Stimulated activated CD4-positive, alpha-beta T cell treated with anti-CD3 and anti-CD28 coated beads, Interleukin-12 subunit alpha, Interleukin-12 subunit beta, amount 100 ng/mL, for 24 hours (primary cell): ENCODE measurements at regions not wholly inside any gene's neighbourhood (a gene's known extent, or its start where the extent isn't known, plus 50 kb on each side); places are given as distances from the start of the nearest gene placed in this dataset.
A peak's percentile ranks its signal among the peaks of the same experiment; 100 is the strongest.
"Not testable (repeated sequence)": the region's sequence is repeated elsewhere in the genome, so short reads cannot be mapped to it uniquely, and the experiment has no call there.

ENCODE experiments used
- DNase-seq, 2 experiments: peaks; one replicate each; pipeline ENCODE4 v3.0.0-alpha.2; 2020; ENCODE audit warnings: low read depth in 2 of 2

DNA sequence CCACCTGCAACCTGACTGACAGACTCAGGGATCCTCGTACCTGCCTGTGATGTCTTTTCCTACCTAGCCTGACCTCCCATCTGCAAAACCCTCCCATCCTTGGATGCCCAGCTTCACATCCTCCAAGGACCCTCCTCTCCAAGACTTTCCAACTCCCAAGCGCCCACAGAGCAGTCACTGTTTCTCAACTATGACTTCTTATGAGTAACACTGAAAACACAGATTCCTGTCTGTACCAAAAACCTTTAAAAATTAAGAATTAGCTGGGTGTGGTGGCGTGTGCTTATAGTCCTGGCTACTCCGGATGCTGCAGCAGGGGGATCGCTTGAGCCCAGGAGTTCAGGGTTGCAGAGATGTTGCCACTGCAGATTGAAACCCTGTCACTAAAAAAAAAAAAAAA is 181.9 kb downstream of the PSMG1 start:
- DNase-seq: no peak

DNA sequence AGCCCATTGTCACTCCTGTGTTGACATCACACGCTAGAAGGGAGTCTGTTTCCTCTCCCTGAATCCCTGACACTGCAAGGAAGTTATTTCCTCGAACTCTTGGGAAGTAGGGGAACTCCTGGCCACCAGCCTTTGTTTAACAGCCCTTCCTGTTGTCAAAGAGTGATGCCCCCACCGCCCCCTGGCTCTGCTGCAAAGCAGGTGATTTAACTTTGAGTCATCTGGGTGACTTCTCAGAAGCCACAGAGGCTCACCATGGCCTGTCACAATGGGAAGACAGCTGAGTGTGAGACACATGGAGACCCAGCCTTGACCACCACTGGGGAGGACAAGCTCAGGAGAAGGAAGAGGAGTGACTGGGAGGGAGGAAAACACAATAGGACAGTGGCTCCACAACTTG is 182.8 kb downstream of the PSMG1 start:
- no peak for DNase-seq

DNA sequence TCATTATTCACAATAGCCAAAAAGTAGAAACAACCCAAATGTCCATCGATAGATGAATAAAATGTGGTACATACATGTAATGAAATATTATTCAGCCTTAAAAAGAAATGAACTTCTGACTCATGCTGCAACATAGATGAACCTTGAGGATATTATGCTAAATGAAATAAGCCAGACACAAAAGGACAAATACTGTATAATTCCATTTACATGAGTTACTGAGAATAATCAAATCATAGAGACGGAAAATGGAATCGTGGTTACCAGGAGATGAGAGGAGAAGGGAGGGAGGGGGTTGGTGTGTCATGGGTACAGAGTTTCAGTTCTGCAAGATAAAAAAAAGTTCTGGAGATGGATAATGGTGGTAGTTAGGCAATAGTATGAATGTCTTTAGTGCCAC is 184.1 kb downstream of the PSMG1 start:
- no peak for DNase-seq

DNA sequence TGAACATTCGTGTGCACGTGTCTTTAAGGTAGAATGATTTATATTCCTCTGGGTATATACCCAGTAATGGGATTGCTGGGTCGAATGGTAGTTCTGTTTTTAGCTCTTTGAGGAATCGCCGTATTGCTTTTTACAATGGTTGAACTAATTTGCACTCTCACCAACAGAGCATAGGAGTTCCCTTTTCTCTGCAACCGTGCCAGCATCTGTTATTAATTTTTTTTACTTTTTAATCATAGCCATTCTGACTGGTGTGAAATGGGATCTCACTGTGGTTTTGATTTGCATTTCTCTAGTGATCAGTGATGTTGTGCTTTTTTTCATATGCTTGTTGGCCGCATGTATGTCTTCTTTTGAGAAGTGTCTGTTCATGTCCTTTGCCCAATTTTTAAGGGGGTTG is 185.0 kb downstream of the PSMG1 start:
- DNase-seq: not testable (repeated sequence)

DNA sequence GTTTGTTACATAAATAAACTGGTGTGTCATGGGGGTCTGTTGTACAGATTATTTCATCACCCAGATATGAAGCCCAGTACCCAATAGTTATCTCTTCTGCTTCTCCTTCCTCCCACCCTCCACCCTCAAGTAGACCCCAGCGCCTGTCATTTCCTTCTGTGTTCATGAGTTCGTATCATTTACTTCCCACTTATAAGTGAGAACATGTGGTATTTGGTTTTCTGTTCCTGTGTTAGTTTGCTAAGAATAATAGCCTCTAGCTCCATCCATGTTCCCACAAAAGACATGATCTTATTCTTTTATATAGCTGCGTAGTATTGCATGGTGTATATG is 185.4 kb downstream of the PSMG1 start:
- not testable (repeated sequence) for DNase-seq

DNA sequence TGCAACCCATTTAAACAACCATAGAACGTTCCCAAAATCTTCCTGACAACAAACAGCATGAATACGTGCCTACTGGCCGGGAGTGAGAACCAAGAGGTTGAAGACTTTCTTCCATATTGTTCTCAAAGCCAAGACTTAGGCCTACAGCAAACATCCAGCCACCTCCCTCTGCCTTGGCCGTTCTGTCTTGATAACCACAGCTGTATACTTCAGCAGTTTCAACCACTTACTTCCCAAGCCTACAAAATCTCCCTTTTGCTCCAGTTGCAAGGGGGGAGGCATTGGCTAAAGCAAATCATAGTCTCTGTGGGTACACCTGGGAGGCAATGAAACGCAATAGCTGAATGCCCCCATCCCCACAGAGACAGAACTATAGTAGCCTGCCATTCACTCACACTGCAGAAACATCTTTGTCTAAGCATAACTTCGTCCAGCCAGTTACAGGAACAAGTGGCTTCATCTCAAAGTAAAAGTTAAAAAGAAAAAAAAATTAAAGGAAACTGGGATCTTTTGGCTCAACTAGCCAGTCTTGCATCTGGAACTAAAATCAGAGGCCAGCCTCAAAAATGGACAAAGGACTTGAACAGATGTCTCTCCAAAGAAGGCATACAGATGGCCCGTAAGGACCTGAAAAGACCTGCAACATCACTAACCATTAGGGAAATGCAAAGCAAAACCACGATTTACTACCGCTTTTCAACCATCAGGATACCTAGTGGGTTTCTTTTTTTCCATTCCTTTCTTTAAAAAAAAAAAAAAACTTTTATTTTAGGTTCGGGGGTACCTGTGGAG is 186.0 kb downstream of the PSMG1 start:
- DNase-seq: no peak

DNA sequence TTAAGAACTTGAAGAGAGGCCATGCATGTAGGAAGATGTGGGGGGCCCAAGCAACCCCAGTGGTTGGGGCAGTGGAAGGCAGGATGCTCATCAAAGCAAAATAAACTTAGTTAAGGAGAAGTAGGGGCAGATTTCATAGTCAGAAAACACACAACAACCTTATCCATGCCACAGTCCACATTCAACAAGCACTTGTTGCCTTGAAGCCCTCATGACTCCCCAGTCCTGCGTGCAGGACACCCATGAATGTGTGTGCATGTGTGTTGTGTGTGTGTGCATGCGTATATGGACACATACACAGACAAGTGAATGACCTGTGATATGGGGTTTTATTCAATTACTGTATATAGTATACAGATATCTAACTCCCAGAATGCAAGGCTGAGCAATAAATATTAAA is 186.9 kb downstream of the PSMG1 start:
- DNase-seq: no peak

DNA sequence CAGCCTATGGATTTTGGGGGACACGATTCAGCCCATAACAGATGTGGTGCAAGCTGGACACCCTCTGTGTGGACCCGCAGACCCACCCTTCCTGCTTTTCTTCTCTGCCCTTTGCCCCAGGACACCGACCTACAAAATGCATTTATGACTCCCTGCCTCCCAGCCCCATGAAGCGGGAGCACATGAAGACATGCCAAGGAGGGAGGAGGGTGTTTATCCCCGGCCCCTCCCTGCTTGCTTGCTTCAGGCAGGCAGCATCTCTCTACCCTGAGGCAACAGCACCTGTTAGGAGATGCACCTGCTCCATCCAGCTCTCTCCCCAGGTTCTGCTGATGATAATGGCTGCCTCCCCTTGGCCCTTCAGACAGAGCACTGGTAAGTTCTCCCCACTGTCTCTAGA is 187.5 kb downstream of the PSMG1 start:
- no peak for DNase-seq

DNA sequence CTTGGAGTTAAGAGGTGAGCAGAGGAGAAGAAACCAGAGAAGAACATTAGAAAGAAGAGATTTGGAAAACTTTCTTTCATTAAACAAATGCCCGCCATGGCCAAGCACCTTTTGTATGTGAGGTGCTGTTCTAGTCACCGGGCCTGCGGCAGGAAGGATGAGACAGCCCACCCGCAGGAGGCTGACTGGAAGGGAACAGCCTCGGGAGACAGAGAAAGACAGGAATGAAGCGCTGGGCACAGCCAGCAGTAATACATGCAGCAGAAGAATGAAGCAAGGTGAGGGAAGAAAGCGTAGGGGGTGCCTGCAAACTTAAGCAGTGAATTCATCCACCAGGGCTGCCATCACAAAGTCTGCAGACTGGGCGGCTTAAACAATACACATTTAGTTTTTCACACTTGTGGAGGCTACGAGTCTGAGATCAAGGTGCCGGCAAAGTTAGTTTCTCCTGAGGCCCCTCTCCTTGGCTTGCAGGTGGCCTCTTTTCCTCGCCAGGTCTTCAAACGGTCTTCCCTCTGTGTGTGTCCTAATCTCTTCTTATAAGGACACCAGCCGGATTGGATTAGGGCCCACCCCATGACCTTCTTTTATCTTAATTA is 188.1 kb downstream of the PSMG1 start:
- DNase-seq: no peak

DNA sequence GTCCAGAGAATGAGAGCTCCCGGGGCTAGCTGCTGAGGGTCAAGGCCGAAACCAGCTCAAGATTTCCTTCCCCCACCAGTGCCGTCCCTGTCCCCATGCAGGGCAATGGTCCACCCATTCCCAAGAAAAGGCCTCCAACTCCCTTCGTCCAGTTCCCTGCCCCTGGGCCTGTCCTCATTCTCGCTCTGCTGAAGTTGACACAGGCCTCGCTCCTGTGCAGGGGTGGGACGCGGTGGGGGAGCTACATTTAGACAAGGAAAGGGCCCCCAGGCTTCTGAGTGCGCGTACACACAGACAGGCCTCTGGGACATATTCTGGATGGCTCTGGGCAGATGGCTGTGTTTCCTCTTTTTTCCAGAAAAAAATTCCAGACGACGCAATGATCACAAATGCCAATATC is 188.3 kb downstream of the ETS2 start:
- no peak for DNase-seq

DNA sequence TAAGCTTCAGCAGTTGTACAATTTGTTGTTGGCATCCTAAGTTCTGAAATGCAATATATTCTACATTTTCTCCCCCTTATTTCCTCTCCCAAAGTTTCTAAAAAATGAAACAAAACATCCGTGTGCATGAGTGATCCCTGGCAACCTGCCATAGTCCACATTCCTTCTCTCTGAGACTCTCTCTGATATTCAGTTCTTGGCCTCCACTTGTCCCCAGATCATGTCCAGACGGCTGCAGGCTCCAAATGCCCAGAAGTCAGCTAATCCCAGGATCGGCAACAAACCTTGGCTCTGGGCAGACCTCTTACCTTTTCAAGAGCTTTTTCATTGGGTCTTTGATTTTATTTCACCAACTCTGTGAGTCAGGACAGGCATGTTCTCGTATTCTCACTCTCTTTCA is 187.8 kb downstream of the ETS2 start:
- no peak for DNase-seq

DNA sequence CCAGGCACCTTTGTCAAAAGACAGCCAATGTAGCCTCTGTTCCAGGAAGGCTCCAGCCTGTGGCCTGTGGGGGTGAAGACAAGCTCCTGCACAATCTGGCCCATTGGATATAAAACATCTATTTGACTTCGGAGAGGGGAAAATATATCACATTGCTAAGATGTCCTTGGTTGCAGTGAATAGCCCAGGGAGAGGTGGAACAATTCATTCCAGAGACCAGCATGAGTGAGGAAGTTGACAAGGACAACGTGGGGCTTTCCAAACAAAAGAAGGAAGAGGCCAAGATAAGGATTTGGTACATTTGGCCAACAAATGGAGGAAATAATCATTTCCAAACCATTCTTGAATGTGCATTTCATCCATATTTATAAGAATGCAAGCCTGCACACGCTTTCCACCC is 187.0 kb downstream of the ETS2 start:
- no peak for DNase-seq

DNA sequence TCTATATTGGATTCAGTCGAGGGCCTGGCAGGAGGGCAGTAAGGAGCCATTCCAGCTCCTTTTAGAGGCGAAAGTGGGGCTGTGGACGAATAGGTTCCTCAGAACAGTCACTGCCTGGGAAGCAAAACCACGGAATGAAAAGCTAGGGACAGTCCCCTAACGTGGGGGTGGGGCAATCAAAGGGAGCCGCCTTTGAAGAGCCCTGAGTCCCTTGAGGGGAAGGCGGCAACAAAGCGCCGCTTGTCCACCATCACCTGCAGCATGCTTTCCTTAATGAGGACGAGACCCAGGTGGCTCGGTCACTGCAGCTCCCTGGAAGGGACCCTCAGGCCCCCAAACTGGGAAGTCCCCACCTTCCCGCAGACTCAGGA is 184.7 kb downstream of the ETS2 start:
- DNase-seq: no peak

DNA sequence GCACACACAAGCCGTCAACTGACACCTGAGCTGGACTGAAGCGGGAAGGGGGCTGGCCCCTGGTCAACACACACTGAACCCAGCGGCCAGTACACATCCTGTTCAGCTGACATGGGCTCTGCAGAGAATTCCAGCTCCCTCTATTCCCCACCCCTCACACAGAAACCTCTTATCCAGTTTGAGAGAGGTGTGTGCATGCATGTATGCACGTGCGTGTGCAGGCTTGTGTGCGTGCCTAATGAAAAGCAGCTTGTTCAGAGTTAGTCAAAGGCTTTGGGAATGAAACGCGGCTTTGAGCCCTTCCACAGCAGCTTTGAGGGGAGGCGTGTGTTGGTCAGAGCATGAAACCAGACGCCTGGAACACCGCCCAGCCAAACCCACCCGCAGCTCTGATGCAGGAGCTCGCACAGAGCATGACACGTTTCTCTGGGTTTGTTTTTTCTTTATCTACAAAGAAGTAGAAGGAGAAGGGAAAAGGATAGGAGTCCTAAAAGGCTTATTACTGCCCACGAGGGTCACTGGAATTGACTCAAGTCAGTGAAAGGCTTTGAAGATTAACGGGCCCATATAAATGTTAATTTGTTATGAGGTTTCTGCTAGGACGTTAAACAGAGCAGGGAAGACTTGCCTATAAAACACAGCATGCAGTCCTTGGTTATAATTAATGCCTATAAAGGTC is 184.2 kb downstream of the ETS2 start:
- no peak for DNase-seq

DNA sequence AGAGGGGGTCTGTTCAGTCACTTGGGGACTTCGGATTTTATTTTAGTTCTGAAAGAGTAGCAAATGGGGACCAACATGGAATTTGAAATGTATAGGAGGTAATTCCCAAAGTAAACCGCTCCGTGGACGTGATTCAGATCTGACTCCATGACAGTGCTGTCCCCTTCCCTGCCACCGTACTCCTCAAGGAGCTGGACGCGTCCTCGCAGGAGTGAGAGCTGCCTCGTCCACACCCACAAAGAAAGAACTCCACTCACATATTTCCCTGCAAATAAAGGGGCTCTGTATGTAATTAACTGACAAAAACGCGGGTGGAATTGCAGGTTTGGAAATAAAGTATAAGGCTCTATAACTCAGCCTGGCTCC is 183.6 kb downstream of the ETS2 start:
- DNase-seq: no peak

DNA sequence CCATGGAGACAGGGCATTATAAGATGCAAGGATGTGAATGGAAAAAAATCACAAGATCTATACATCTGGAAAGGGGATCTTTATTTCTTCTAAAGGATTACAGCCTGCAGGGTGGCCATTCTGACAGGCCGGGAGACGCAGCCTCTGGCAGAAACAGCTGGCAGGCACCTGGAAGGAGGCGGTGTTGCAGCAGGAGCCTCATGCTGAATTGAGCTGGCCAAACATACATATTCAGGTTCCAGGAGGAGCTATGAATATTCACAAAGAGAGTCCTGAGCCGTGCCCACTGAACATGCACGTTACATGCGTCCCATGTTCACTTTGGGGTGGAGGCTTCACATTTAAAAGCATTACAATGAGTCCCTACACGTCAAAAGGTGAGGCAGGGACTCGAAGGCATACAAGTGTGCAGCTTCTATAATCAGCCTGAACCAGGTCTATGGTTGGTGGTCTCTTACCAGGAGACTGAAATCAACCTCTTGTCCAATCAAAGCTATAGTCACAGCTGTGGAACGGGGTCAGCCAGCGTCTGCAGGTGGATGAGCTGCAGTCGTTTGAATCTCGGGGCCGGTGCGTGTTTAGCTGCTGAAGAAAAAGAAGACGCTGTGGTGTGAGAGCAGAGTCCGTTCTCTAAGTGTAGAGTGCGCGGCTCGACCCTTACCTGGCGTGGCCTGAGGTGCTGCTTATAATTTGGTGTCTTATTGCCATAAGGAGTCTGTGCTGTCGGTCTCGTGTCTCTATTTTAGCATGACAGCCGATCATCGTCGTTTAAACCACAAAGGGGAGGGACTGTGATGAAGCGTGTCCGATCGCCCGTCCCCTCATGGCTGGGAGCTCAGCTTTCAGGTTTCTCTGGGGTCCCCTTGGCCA is 183.0 kb downstream of the ETS2 start:
- no peak for DNase-seq

DNA sequence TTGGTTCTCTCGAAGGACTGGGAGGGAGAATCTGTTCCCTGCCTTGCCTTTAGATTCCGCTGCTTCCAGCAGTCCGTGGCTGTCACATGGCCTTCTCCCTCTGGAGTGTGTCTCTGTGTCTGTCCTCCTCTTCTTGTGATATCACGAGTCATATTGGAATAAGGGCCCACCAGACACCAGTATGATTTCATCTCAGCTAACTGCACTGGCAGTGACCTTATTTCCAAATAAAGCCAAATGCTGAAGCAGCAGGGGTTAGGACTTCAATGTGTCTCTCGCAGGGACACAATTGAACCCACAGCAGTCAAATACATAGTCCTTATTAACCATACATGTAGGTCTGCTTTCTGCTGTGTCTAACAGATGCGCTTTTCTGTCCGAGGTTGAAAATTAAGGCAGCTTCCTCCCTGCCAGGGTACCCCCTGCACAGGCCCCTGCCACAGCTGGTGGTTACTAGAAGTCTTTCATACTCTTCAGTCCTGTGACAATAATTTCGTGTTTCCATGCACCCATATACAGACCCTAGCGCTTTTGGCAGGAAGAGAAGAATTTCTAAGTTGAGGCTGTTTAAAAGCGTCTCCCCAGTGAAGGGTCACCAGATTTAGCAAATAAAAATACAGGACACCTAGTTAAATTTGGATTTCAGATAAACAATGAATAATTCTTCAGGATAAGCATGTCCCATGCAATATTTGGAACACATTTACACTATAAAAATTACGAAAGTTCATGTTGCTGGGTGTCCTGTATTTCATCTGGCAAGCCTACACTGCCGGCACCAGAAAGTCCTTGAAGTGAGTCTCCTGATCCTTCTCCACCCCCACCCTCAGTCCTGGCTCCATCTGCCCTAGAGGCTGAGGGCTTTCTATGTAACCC is 182.1 kb downstream of the ETS2 start:
- DNase-seq: no peak

DNA sequence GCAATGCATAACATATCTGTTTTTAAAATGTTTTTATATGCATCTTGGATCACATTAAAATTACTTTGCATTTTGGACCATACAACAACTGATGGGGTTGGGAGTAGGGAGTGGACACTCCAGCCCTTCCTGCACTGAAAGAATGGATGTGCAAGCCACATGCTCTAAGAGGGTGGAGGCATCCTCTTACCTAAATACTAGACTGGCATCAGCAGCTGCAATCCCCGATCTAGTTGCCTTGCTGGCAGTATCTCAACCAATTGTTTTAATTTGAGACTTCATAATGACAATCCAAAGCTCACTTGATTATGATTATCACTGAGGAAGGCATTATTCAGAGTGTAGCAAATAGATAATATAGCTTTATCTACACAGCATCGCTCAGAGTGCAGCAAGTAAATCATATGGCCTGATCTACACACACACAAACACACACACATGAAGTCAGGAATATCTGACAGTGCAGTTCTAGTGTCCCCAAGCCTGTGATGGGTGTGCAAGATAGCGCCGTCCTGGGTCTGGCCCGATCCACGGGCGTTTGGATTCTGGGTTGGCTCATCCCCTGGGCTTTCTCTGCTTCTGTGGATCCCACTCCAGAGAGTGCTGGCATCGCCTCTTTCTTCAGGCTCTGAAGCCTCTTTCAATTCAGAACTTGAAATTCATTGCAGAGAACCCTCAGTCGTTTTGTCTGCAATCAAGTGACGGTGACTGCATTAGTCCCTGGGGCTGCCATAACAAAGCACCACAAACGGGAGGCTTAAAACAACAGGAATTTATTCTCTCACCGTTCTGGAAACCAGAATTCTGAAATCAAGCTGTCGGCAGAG is 181.3 kb downstream of the ETS2 start:
- DNase-seq: no peak

DNA sequence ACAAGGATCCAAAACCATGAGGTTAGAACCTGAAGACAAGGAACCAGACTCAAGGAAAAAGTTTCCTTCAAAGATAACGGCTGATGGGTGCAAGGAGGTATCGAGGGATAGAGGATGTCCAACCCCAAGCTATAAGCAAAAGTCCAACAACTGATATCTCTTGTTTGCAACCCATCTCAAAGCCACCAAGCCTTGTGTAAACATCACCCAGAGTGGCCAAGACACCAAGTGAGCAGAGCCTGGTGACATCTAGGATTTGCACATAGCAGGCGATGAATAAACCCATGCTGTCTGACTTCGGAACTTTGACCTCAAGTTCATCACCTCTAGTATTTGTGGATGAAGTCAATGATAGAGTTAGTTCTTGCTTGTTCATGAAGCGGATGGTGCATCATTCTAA is 180.7 kb downstream of the ETS2 start:
- no peak for DNase-seq

DNA sequence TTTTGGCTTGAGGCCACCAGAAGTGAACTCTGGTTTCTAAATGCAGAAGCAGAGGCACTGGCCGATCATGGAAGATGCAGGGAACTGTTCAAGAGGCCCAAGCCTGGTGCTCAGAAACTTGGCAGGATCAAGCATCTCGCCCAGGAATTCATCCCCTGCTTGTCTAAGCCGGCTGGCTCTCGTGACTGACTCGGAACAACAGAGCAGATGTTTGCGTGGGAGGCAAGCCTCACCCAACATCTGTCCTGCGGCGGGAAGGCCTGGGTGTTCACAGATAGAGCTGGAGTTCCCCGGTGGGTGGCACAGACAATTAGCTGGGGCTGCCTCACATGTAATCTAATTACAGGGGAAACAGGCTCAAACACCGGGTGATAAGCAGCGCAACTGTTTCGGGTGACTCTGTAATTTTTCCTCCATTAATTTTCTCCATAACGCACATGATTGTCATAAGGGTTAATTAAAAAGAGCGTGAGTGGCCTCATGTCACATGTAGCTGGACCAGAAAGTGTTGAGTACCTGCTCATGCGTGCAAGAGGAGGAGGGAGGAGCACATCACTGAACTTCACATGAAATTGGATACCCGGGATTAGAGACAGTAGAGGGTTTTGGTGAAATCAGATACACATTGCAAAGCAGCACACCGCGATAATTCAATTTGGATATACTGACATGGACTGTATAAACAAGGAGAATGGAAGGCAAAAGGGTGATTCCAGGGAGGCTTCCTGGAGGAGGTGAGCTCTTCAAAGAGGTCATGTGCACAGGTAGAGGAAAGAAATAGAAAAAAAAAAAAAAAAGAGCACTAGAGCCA is 180.0 kb downstream of the ETS2 start:
- peak; percentile 31 to 45 for DNase-seq
